OCI-M1 (cell line): ENCODE measurements at regions not wholly inside any gene's neighbourhood (a gene's known extent, or its start where the extent isn't known, plus 50 kb on each side); places are given as distances from the start of the nearest gene placed in this dataset.

Source experiments
- DNase-seq: peaks from one replicate; lab custom pipeline; 2025; lab: John Stamatoyannopoulos, UW

- DNase-seq: no peak
Measured at GRCh38 chr10:131635564-131636015, 265.2 kb upstream of the PPP2R2D start.

GRCh38 chr10:131636116-131636515 lies 264.7 kb upstream of the PPP2R2D start:
- DNase-seq: no peak

GRCh38 chr10:131636841-131637724 lies 263.7 kb upstream of the PPP2R2D start:
- no peak for DNase-seq

GRCh38 chr10:131638049-131638879 lies 262.5 kb upstream of the PPP2R2D start:
- DNase-seq: no peak

GRCh38 chr10:131638880-131639278 lies 261.9 kb upstream of the PPP2R2D start:
- DNase-seq: no peak

GRCh38 chr10:131640045-131640644 lies 260.7 kb upstream of the PPP2R2D start:
- no peak for DNase-seq

- DNase-seq: no peak
Measured at GRCh38 chr10:131641231-131641630, 259.6 kb upstream of the PPP2R2D start.

- no peak for DNase-seq
Measured at GRCh38 chr10:131641898-131642297, 258.9 kb upstream of the PPP2R2D start.

- DNase-seq: no peak
Measured at GRCh38 chr10:131642966-131643365, 257.8 kb upstream of the PPP2R2D start.

- DNase-seq: no peak
Measured at GRCh38 chr10:131644289-131644688, 256.5 kb upstream of the PPP2R2D start.

- DNase-seq: no peak
Measured at GRCh38 chr10:131644864-131645658, 255.7 kb upstream of the PPP2R2D start.

- no peak for DNase-seq
Measured at GRCh38 chr10:131645756-131646155, 255.1 kb upstream of the PPP2R2D start.

- no peak for DNase-seq
Measured at GRCh38 chr10:131646551-131647525, 254.0 kb upstream of the PPP2R2D start.

GRCh38 chr10:131647789-131648188 lies 253.0 kb upstream of the PPP2R2D start:
- no peak for DNase-seq

GRCh38 chr10:131648386-131649020 lies 252.3 kb upstream of the PPP2R2D start:
- DNase-seq: no peak

- DNase-seq: no peak
Measured at GRCh38 chr10:131649617-131650016, 251.2 kb upstream of the PPP2R2D start.

GRCh38 chr10:131650169-131650705 lies 250.6 kb upstream of the PPP2R2D start:
- DNase-seq: no peak

GRCh38 chr10:131650771-131651673 lies 249.8 kb upstream of the PPP2R2D start:
- DNase-seq: no peak
